ENCODE measurements at regions not wholly inside any gene's neighbourhood (a gene's known extent, or its start where the extent isn't known, plus 50 kb on each side); places are given as distances from the start of the nearest gene placed in this dataset.
A peak's percentile ranks its signal among the peaks of the same experiment; 100 is the strongest.

GRCh38 chr4:37124800-37125199 lies 119.7 kb upstream of the NWD2 start:
- TF ChIP-seq MAX (IDR thresholded peaks at IDR 0.05; ENCODE audit: low read depth, low read length) = no peak
- TF ChIP-seq CTCF (IDR thresholded peaks at IDR 0.05; ENCODE audit: low read depth, low read length) = no peak
- no peak for TF ChIP-seq POLR2A (IDR thresholded peaks at IDR 0.05; ENCODE audit: extremely low read depth, insufficient read length)
- no peak for TF ChIP-seq MYC (IDR thresholded peaks at IDR 0.05; ENCODE audit: low read depth, low read length)
- no peak overlapping the region for H3K4me3 ChIP-seq (ENCODE audit: low read depth, low read length)
- no peak for DNase-seq (ENCODE audit: low read depth)

- no peak for DNase-seq (ENCODE audit: low read depth)
- TF ChIP-seq MAX (IDR thresholded peaks at IDR 0.05; ENCODE audit: low read depth, low read length) (no peak), POLR2A (IDR thresholded peaks at IDR 0.05; ENCODE audit: extremely low read depth, insufficient read length) (no peak), CTCF (IDR thresholded peaks at IDR 0.05; ENCODE audit: low read depth, low read length) (no peak), MYC (IDR thresholded peaks at IDR 0.05; ENCODE audit: low read depth, low read length) (no peak)
- no peak overlapping the region for H3K4me3 ChIP-seq (ENCODE audit: low read depth, low read length)
These were observed 118.5 kb upstream of the NWD2 start for GRCh38 chr4:37126051-37126450.

GRCh38 chr4:37130465-37130864 lies 114.1 kb upstream of the NWD2 start:
- TF ChIP-seq MAX (IDR thresholded peaks at IDR 0.05; ENCODE audit: low read depth, low read length) = no peak
- H3K4me3 ChIP-seq (ENCODE audit: low read depth, low read length) = no peak overlapping the region
- DNase-seq (ENCODE audit: low read depth) = no peak

- TF ChIP-seq CTCF (IDR thresholded peaks at IDR 0.05; ENCODE audit: low read depth, low read length) = peak; percentile 18
- TF ChIP-seq POLR2A (IDR thresholded peaks at IDR 0.05; ENCODE audit: extremely low read depth, insufficient read length) = no peak
- H3K4me3 ChIP-seq (ENCODE audit: low read depth, low read length) = no peak overlapping the region
- DNase-seq (ENCODE audit: low read depth) = no peak
These were observed 112.1 kb upstream of the NWD2 start for GRCh38 chr4:37132351-37132974.

GRCh38 chr4:37132975-37133360 lies 111.6 kb upstream of the NWD2 start:
- no peak for DNase-seq (ENCODE audit: low read depth)
- TF ChIP-seq MYC (IDR thresholded peaks at IDR 0.05; ENCODE audit: low read depth, low read length) (no peak), CTCF (IDR thresholded peaks at IDR 0.05; ENCODE audit: low read depth, low read length) (no peak), MAX (IDR thresholded peaks at IDR 0.05; ENCODE audit: low read depth, low read length) (no peak), POLR2A (IDR thresholded peaks at IDR 0.05; ENCODE audit: extremely low read depth, insufficient read length) (no peak)
- no peak overlapping the region for H3K4me3 ChIP-seq (ENCODE audit: low read depth, low read length)

GRCh38 chr4:37138019-37138653 lies 106.4 kb upstream of the NWD2 start:
- no peak for DNase-seq (ENCODE audit: low read depth)
- no peak for TF ChIP-seq MYC (IDR thresholded peaks at IDR 0.05; ENCODE audit: low read depth, low read length)
- no peak for TF ChIP-seq MAX (IDR thresholded peaks at IDR 0.05; ENCODE audit: low read depth, low read length)
- no peak for TF ChIP-seq POLR2A (IDR thresholded peaks at IDR 0.05; ENCODE audit: extremely low read depth, insufficient read length)
- TF ChIP-seq CTCF (IDR thresholded peaks at IDR 0.05; ENCODE audit: low read depth, low read length) = no peak
- H3K4me3 ChIP-seq (ENCODE audit: low read depth, low read length) = no peak overlapping the region

All from NB4 (cell line).